Spleen (tissue), 7 donors: ENCODE measurements at regions not wholly inside any gene's neighbourhood (a gene's known extent, or its start where the extent isn't known, plus 50 kb on each side); places are given as distances from the start of the nearest gene placed in this dataset.

Experiments
- POLR2A ChIP-seq, 3 donors: fragments of 450-650 bp; IDR thresholded peaks; one replicate each; pipeline ENCODE4 v1.5.1; 2017; ENCODE audit warnings: antibody characterized with exemption in 3 of 3, mild to moderate bottlenecking in 1 of 3
- POLR2AphosphoS5 ChIP-seq, 3 donors: sonication (generic); formaldehyde crosslinking; IDR thresholded peaks; one replicate each; pipeline ENCODE4 v1.5.1; 2017; ENCODE audit warnings: antibody characterized with exemption in 3 of 3
- TF ChIP-seq, protein P1 (sequence below), 11 experiments: fragments of 200-600 bp in 7 of 11; fragments of 450-650 bp in 4 of 11; sonication (generic) in 4 of 11; IDR thresholded peaks in 8 of 11; conservative IDR thresholded peaks in 3 of 11; 1 replicate in 7 of 11; 2 replicates in 4 of 11; pipeline versions ENCODE4 v1.4.0 to v1.8.0; 2016 to 2021; ENCODE audit warnings: antibody characterized with exemption in 11 of 11, inconsistent platforms in 4 of 11, mild to moderate bottlenecking in 1 of 11
- donor health status: DM: no; HTN: no; CAD: no; lungs with moderate emphysema.
- donor health status: DM: no; HTN: no; CAD: no.
- donor health status: DM: no; HTN: no; CAD: no.

DNA sequence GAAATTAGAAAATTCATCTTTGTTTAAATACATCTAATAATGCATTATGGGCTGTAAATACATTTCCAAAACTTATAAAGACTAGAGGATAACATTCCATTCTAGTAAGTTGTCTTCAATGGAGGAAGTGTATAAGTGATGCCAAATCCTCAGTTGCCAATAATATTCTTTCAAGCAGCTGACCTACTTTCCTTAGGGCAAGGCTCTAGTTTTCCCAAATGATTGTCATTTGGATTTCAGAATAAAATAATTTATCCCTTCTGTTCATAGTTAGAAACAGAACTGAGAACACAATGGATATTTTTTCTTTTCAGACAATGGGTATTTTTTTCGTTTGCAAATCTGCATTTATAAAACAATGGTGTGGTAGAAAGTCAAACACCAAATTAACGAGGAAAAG is 354.9 kb upstream of the ADAMTS5 start:
- TF ChIP-seq, protein P1, sequence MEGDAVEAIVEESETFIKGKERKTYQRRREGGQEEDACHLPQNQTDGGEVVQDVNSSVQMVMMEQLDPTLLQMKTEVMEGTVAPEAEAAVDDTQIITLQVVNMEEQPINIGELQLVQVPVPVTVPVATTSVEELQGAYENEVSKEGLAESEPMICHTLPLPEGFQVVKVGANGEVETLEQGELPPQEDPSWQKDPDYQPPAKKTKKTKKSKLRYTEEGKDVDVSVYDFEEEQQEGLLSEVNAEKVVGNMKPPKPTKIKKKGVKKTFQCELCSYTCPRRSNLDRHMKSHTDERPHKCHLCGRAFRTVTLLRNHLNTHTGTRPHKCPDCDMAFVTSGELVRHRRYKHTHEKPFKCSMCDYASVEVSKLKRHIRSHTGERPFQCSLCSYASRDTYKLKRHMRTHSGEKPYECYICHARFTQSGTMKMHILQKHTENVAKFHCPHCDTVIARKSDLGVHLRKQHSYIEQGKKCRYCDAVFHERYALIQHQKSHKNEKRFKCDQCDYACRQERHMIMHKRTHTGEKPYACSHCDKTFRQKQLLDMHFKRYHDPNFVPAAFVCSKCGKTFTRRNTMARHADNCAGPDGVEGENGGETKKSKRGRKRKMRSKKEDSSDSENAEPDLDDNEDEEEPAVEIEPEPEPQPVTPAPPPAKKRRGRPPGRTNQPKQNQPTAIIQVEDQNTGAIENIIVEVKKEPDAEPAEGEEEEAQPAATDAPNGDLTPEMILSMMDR (IDR thresholded peaks at IDR 0.05 in 8 of 11, conservative IDR thresholded peaks at IDR 0.05 in 3 of 11): no peak
- TF ChIP-seq POLR2AphosphoS5 (IDR thresholded peaks at IDR 0.05) (no peak), POLR2A (IDR thresholded peaks at IDR 0.05) (no peak)
